GM19328 (cell line): ENCODE measurements at regions not wholly inside any gene's neighbourhood (a gene's known extent, or its start where the extent isn't known, plus 50 kb on each side); places are given as distances from the start of the nearest gene placed in this dataset.
"Not testable (repeated sequence)": the region's sequence is repeated elsewhere in the genome, so short reads cannot be mapped to it uniquely, and the experiment has no call there.

Experiments
- ATAC-seq: cut with Tn5 transposase; IDR thresholded peaks from one replicate; pipeline ENCODE4 v1.9.1; 2021; ENCODE audit warnings: mild to moderate bottlenecking, moderate library complexity; ENCODE audit not compliant: unreplicated experiment

DNA sequence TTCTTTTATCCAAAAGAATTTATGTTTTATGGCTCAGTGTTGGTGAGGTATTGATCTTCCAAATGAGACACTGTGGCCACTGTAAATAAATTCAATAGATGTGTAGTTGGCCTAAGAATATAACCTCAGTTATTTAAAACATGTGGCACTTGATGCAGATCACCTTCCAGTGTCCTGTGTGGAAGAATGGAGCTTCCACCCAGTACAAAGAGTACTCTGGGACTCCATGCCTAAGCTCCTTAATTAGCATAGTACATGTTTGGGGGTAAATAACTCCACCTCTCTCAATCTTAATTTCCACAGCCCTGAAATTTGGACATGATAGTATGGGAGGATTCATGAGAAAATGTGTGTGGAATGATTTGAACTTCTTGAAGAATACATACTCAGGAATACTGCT, 105.7 kb downstream of the SPDYE17 start:
- not testable (repeated sequence) for ATAC-seq

DNA sequence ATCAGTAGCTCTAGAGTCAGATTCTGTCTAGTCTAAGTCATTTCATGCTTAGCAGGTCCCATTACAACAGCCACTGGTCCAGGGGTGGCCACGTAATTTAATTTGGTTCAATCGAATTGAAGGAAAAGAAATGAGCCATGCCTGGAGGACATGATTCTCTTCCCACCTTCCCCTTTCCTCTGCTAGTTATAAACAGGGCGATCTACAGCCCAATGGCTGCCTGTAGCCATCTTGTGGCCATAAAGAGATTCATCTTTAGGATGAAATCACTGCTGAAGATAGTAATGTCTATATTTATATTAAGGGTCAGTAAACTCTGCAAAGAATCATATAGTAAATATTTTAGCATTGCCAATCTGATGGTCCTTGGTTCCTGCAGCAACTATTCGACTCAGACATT, 107.4 kb downstream of the SPDYE17 start:
- ATAC-seq, result not testable (repeated sequence)

DNA sequence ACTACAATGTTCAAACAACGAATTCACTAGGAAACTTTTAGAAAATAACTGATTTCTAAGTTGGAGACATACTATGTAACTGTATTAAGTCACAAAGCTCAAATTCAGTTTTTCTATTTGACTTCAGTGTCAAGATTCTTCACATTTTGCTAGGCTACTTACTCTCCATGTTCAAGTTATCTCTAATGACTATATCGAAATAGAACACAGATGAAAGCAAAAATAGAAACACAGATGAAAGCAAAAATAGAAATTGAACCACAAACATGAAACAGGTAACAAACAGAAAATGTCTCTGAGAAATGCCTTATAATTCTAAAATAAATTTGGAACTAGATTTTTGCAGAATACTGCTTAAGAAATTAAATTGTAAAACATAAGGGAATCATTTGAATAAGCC, 113.5 kb downstream of the SPDYE17 start:
- ATAC-seq, result not testable (repeated sequence)

DNA sequence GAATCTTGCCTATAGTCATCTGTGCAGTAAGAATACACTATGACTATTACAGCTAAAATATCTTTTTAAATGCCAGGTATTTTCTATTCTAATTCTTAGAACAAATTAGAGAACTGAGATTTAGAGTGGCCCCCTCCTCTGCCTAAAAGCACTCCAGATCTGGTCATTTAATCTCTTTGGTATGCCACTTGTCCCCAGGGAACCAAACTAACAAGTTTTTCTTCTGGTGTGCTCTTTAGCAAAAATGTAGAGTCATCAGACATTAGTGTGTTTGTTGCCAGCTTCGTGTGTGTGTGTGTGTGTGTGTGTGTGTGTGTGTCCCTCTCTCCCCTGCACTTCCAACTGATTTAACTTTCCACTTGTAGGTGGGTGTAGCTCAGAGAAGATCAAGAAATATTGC, 117.8 kb downstream of the SPDYE17 start:
- ATAC-seq, result not testable (repeated sequence)

DNA sequence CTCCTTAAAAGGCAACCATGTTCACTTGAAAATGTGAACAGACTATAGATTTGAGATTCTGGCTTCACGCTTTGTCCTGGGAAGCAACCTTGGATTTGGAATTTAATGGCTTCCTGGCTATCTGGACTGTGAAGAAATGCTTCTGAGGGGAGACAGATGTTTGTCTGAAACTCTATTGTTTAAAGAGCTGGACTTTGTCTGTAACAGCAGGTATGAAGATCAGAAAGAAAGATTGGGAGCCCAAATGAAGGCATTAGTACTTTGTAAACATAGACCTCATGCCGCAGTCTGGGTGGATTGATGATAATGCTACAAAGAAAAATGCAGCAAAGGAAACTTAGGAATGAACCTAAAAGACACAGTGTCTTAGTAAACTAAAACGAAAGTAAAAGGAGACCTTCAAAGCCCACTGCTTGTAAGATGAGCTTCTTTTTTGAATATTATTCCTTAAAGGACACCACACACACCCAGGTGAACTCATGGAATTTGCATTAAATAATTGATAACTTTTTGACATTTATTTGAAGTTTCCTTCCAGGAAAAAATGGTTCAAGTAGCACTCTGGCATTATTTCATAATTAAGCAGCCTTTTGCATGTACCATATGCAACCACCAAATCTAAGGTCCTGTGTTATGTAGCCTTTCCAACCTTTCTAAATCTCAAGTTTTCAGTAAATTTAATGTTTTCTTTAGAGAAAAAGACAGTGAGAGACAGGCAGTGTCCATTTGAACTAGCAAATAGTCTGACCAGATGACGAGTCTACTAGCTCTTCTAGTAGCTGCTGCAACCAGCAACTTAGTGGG, 119.9 kb downstream of the SPDYE17 start:
- ATAC-seq, result not testable (repeated sequence)

DNA sequence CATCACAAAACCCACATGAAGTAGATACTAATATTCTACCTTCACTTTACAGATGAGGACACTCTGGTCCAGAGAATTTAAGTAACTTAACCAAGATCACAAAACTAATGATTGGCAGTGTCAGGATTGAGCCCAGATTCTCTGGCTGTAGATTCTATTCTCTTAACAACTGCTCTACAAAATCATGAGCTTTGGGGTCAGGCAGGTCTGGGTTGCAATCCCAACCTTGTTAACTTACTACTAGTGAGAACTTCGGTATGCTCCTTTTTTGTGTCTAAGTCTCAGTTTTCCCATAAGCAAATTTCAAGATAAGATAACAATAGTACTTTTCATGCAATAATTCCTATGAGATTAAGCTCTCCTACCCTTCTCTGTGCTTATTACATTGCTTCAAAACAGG, 127.5 kb downstream of the SPDYE17 start:
- not testable (repeated sequence) for ATAC-seq

DNA sequence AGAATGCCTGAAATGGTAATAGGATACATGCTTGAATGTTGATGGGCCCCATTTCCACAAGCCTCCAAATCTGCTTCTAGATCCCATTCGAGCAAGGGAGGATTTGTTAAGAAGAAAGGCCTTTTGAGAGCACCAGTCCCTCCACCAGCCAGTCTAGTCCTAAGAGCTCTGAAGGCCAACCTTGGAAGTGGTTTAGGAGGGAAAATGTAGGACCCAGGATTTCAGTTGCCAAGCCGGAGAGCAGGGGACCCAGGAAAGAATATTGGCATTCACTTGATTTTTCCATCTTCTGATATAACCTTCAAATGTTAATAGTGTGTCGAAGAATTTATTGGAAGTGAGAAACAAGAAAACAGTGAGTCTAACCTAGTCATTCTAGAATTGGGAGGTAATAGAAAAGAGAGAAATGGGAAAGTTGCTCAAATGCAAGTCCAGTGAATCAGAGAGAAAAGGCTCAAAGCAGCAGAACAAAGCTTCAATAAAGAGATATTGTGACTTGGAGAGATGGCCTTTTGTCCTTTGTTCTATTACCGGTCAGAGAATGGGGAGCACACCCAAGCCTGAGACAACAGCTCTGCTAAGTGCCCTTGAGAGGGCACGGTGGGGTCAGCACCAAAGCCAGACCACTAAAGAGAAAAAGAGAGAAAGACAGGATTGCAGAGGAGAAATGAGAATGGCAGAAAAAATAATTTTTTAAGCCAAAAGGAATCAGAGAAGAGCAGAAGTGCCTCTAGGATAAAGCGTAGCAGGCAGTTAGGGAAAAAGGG, 130.0 kb downstream of the SPDYE17 start:
- not testable (repeated sequence) for ATAC-seq

DNA sequence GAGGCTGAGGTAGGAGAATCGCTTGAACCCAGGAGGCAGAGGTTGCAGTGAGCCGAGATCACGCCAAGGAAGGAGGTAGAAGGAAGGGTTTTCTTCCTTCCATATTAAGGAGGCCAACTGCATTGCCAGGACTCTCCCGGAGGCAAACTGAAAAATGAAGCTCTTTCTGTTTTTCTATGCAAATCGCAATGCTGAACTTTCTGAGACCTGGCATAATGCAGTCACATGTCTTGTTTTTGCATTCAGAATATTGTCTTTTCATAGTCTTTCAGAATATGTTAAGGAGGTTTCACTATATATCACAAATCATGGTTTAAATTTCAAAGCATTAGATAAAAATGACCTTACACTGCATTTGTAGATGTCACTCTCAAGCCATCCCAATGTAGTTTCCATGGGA, 133.4 kb downstream of the SPDYE17 start:
- not testable (repeated sequence) for ATAC-seq

DNA sequence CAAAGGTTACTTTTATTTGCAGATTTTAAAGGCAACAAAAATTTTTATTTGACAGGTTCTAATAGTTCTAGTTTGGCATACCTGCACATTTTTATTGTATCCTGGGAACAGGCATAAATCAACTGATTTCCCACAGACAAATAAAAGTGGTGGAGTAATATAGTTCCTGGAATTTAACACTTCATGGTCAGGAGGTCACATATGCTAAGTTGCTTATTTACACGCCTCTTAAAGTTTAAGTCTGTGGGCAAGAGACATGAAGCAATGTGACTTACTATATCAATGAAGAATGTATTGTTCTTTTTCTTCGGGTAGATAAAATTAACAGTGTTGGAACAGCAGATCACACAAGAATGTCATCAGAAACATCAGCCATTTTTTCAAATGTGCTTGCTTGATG, 135.2 kb downstream of the SPDYE17 start:
- ATAC-seq, result not testable (repeated sequence)

DNA sequence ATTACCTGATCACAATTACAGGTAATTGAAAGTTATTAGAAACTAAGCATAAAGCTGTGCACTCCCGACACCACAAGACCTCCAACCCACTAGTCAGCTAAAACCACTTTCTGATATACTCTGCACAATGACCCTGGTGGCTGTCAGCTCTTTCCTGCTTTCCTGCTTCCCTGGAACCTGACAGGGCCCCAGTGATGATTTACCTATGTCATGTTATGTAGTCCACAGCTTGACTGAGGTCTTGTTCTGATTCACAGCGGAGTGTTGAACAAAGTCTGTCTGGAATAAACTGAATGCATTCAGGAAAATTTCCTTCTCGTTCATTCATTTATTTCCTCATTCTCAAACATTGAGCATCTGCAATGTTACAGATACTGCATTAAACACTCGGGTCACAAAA, 136.5 kb downstream of the SPDYE17 start:
- not testable (repeated sequence) for ATAC-seq

DNA sequence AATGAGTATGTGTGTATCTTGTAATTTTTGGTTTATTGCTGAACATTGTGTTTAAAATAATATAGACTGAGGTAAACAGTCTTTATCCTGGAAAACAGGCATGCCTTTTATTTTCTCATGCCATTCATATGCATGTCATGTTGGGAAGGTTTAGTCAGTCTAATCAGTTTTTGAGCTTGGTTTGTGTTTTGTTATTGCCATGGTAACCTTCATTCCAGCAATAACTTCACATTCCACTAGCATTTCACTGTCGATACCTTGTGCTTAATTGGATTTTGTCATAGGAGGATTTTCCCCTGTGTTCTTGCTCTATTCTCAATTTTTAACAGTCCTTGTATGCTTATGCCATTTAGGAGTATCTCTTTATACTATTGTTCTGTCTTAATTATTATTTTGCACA, 140.4 kb downstream of the SPDYE17 start:
- not testable (repeated sequence) for ATAC-seq

DNA sequence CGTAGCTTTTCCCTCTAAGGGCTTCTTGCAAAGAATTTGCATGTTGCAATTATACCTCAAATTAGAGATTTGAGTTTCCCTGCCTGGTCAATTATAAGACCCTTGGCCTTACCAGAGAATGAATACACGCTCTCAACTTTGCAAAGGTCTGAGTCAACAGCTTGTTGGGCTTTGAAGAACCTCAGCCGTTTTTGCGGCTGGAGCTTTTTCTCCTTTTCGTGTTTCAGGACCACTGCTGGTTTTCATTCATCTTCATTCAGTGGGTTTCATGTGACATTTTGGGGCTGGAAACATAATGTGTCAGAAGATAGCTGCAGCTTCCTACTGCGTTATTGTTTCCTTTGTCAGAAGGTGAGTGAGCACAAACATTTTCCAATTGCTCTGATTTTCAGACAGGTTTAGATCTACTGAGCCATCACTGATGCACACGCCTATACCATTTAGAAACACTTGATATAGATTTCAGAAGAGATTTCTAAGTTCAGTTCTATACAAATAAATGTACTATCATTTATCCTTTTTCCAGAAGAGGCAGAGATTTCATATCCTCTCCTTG, 152.3 kb downstream of the SPDYE17 start:
- not testable (repeated sequence) for ATAC-seq

DNA sequence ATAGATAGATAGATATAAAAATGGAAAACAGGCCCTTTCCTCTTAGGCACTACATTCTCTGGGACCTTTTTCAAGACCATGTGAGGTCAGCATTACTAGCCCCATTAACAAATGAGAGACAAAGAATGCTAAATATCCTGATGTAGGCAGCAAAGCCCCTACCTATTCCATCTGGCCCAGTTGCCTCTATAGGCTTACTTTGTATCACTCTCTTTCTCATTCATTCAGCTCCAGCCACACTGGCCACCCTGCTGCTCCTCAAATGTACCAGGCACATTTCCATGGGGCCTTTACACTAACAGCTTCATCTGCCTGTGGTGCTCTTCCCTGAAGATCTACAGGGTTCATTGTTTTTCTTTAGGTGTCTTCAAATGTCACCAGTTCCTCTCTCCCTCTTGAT, 156.4 kb downstream of the SPDYE17 start:
- not testable (repeated sequence) for ATAC-seq

DNA sequence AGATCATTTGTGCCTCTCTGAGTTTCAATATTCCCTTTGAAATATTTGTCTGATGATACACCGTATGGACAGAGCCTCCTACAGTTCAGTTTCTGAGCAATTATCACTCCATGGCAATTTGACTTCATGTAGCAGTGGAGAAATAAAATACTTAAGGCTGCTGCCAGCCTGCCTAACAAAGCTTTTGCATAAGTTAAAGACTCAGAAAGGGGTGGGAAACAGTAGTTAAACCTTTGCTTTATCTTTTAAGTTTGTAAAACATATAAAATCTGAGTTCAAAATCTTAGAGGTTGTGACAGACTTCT, 161.7 kb downstream of the SPDYE17 start:
- not testable (repeated sequence) for ATAC-seq

DNA sequence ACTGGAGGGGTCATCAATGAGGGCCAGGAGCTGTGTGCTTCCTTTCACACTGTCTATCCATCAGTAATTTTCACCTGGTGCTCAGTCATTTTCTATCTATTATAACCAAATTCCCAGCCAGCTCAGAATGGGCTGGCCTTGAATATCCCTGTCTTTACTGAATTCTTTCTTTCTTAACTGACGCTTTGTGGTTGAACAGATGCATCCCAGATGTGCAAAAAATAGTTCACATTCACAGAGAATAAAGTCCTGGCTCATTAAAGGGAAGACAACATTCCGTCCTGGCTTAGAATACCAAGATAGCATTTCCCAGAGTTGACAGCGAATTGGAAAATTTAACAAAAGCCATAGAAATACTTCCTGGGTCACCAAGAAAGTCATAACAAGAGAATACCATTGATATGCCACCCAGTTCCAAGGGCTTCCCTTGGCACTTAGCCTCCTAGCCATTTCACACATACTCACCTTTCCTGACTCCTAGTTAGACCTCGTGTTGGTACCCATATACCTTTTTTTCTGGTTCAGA, 164.7 kb downstream of the SPDYE17 start:
- ATAC-seq, result not testable (repeated sequence)

DNA sequence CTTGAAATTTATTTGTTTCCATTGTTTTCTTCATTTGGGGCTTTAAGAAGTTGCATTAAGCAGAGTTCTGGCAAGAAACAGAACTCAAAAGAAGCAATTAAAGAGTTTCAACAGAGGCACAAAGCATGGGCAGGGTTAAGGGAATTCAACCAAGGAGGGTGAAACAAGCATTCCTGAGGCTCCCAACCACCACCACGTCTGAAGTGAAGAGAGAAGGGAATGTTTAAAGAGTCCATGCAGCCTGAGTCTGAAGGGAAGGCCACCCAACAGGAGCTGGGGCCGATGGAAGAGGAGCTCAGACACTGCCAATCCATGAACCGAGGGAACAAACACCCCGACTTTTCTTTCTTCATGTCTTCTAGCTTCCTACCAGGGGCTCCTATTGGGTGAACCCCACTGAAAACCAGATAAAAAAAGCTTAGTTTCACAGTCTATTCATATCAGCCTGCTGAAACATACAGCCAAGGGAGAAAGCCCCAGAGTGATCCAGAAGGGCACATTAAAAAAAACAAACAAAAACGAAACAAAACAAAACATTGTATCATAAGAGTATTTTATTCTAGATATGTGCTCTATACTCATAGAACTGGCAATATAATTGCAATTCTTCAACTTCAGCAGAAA, 168.9 kb downstream of the SPDYE17 start:
- ATAC-seq, result not testable (repeated sequence)

DNA sequence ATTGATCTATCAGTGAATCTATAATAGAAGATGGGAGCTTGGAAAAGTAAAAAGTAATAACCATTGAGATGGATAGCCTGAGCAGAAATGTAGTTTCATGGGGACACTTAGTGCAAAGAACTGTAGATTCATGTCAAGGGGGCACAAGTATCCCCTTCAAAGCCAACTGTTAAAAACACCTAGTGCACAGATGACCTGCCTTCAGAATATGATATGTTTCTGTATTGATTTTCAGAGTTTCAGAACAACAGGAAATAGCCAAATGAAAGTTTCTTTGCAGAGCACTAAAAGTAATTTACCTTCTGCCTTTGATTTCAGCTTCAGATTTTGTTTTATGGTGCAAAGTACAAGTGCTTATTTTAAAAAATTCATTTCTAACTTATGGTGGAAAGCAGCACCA, 169.9 kb downstream of the SPDYE17 start:
- ATAC-seq, result not testable (repeated sequence)

DNA sequence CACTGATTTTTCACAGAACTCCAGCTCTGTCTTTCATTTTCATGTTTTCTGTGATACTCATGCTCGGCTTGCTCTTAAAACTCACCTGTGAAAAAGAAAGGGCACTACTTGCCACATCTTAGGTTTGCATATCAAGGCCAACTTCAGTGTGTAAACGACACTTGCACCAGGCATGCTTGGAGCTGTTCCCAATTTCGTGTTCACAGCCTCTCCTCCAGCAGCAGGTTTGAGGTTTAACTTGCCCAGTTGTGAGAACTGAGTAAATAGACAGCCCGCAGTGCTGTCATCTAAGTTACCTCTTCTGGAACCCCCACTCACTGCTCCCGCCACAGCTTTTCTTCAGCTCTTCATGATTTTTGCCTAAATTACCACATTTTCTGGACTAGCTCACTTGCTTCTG, 172.2 kb downstream of the SPDYE17 start:
- not testable (repeated sequence) for ATAC-seq

DNA sequence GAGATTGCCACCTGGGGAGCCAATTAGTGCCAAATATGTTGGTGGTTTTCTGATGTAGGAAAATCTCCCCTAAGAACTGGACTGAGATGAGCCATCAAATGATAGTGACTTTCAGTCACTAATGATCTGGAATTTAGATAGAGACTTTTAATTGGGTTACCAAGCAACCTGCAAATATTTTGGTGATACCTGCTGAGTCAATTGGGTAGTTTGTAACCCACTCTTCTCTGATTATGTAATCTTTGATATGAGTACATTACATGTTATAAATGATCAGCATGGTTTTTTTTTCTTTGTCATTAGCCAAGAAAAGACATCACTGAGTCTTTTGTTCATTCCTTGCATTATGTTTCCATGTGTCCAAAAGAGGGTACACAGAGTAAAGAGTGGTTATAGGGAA, 177.5 kb downstream of the SPDYE17 start:
- ATAC-seq, result not testable (repeated sequence)

DNA sequence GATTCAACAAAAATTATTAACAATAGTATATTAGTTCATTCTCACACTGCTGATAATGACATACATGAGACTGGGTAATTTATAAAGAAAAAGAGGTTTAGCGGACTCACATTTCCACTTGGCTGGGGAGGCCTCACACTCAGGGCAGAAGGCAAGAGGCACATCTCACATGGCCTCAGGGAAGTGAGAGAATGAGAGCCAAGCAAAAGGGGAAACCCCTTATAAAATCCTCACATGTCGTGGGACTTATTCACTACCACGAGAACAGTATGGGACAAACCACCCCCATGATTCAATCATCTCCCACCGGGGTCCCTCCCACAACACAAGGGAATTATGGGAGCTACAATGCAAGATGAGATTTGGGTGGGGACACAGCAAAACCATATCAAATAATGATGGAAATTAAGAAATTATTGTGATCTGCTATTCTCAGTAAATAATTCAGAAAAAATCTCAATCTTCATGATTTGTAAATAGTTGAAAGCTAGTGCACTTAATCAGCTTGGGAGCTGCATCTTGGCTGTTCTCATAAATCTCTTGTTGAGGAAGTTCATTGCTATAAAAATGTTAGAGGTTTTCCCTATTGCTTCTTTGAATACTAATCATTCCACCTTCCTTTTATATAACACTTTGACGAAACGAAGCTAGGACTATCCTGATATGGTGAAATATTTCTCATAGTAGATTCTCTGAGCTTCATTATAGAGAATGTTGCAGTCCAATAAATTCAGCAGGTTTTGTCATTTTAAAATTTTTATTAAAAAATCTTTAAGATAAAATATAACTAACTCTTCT, 179.2 kb downstream of the SPDYE17 start:
- ATAC-seq, result not testable (repeated sequence)
